ENCODE measurements at regions not wholly inside any gene's neighbourhood (a gene's known extent, or its start where the extent isn't known, plus 50 kb on each side); places are given as distances from the start of the nearest gene placed in this dataset.
"Not testable (repeated sequence)": the region's sequence is repeated elsewhere in the genome, so short reads cannot be mapped to it uniquely, and the experiment has no call there.

DNA sequence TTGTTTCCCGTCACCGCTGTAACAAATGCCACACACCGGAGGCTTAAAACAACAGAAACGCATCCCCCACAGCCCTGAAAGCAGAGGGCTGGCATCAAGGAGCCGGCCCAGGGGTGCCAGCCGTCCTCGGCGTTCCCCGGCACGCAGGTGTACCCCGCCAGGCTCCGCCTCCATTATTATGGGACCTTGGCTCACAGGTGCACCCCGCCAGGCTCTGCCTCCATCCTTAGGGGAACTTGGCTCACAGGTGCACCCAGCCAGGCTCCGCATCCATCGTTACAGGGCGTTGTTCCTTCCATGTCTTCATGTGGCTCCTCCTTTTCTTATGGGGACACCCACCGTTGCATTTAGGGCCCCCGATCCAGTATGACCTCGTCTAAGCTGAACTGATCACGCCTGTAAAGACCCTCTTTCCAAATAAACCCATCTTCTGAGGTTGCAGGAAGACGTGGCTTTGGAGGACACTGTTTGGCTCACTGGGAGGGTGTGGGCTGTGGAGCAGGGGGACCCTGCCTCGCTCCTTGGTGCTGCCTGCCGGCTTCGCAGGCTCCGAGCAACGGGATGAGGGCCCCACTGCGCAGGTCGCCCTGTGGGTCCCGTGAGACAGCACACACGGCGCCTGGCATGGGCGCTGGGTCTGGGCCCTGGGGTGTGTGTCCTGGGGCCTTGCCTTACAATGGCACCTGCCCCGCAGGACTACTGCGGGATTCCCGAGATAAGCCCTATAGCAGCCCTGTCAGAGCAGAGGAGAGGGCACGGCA, 154.9 kb upstream of the ZNF469 start:
- not testable (repeated sequence) for H3K27me3 ChIP-seq (ENCODE audit: insufficient read depth, low read length); H3K79me2 ChIP-seq (ENCODE audit: control insufficient read depth, insufficient read depth, low read length, unreplicated experiment); H3K4me1 ChIP-seq (ENCODE audit: control insufficient read depth, insufficient read depth, low read length, unreplicated experiment)

DNA sequence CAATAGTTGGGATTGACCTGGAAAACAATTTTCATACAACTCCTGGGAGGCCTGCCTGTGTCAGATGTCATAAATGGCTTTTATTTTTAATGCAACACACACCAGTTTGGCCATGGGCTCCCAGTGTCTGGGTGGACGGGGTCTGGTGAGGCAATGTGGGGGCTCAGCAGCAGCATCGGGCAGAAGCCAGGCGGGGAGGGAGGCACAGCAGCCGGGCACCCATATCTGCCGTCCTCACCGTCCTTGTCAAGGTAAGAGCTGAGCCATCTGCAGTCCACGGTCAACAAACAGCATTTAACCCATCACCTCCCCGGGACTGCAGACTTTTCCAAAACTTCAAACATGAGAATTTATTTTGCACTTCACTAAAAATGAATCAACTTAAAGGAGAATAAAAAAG, 154.0 kb upstream of the ZNF469 start:
- H3K4me3 ChIP-seq (ENCODE audit: low read depth, low read length); H2AFZ ChIP-seq (ENCODE audit: low read length, unreplicated experiment); H3K27me3 ChIP-seq (ENCODE audit: insufficient read depth, low read length); H3K79me2 ChIP-seq (ENCODE audit: control insufficient read depth, insufficient read depth, low read length, unreplicated experiment); H3K36me3 ChIP-seq (ENCODE audit: insufficient read depth, low read length); H3K4me1 ChIP-seq (ENCODE audit: control insufficient read depth, insufficient read depth, low read length, unreplicated experiment); H3K27ac ChIP-seq (ENCODE audit: low read depth, low read length): not testable (repeated sequence)

More for the DNA sequence above, 154.9 kb upstream of the ZNF469 start:
- H3K27ac ChIP-seq (ENCODE audit: low read depth, low read length); H2AFZ ChIP-seq (ENCODE audit: low read length, unreplicated experiment); H3K4me3 ChIP-seq (ENCODE audit: low read depth, low read length); H3K36me3 ChIP-seq (ENCODE audit: insufficient read depth, low read length): not testable (repeated sequence)

GRCh38 chr16:88229710-88230109, 153.0 kb upstream of the ZNF469 start:
- not testable (repeated sequence) for H3K27me3 ChIP-seq (ENCODE audit: insufficient read depth, low read length); H3K27ac ChIP-seq (ENCODE audit: low read depth, low read length); H3K36me3 ChIP-seq (ENCODE audit: insufficient read depth, low read length); H3K4me1 ChIP-seq (ENCODE audit: control insufficient read depth, insufficient read depth, low read length, unreplicated experiment); H2AFZ ChIP-seq (ENCODE audit: low read length, unreplicated experiment); H3K79me2 ChIP-seq (ENCODE audit: control insufficient read depth, insufficient read depth, low read length, unreplicated experiment); H3K4me3 ChIP-seq (ENCODE audit: low read depth, low read length)

- H3K4me3 ChIP-seq (ENCODE audit: low read depth, low read length); H3K27ac ChIP-seq (ENCODE audit: low read depth, low read length); H2AFZ ChIP-seq (ENCODE audit: low read length, unreplicated experiment); H3K79me2 ChIP-seq (ENCODE audit: control insufficient read depth, insufficient read depth, low read length, unreplicated experiment); H3K27me3 ChIP-seq (ENCODE audit: insufficient read depth, low read length); H3K36me3 ChIP-seq (ENCODE audit: insufficient read depth, low read length): not testable (repeated sequence)
- H3K4me1 ChIP-seq (ENCODE audit: control insufficient read depth, insufficient read depth, low read length, unreplicated experiment) = peaks cover 11% of the 10 kb centered on the region
Measured at GRCh38 chr16:88230276-88230966, 152.3 kb upstream of the ZNF469 start.

DNA sequence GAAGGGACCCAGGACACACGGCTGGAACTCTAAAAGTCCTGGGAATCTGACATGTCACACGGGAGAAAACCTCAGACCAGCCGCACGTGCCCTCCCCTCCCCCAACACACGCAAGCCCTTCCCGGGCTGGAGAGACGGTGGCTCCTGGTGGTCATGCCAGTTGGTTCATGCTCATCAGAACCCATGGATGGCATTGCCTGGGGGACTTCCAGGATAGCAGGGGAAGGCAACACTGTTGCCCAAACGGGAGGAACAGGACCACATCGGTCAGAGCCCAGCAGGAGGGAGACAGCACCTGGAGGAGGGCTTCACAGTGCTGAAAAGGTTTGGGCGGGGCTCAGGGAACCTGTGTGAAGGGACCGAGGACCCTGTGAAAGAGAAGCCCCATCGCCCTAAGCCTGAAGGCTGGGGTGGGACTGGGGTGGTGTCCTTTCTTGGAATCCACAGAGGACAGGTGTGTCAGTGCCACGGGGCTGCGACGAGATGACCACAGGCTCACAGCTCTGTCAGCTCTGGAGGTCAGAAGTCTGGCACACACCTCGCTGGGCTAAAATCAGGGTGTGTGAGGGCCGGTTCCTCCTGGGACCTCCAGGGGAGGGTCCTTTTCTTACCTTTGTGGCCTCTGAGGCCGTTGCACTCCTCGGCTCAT, 151.7 kb upstream of the ZNF469 start:
- H3K27ac ChIP-seq (ENCODE audit: low read depth, low read length); H3K36me3 ChIP-seq (ENCODE audit: insufficient read depth, low read length); H3K79me2 ChIP-seq (ENCODE audit: control insufficient read depth, insufficient read depth, low read length, unreplicated experiment); H3K4me3 ChIP-seq (ENCODE audit: low read depth, low read length); H3K27me3 ChIP-seq (ENCODE audit: insufficient read depth, low read length); H2AFZ ChIP-seq (ENCODE audit: low read length, unreplicated experiment): not testable (repeated sequence)
- H3K4me1 ChIP-seq (ENCODE audit: control insufficient read depth, insufficient read depth, low read length, unreplicated experiment) = peaks cover 16% of the 10 kb centered on the region

GRCh38 chr16:88231839-88232238, 150.9 kb upstream of the ZNF469 start:
- H2AFZ ChIP-seq (ENCODE audit: low read length, unreplicated experiment); H3K27me3 ChIP-seq (ENCODE audit: insufficient read depth, low read length); H3K27ac ChIP-seq (ENCODE audit: low read depth, low read length); H3K4me3 ChIP-seq (ENCODE audit: low read depth, low read length); H3K36me3 ChIP-seq (ENCODE audit: insufficient read depth, low read length); H3K79me2 ChIP-seq (ENCODE audit: control insufficient read depth, insufficient read depth, low read length, unreplicated experiment): not testable (repeated sequence)
- H3K4me1 ChIP-seq (ENCODE audit: control insufficient read depth, insufficient read depth, low read length, unreplicated experiment) = peaks cover 21% of the 10 kb centered on the region

- H3K4me3 ChIP-seq (ENCODE audit: low read depth, low read length); H3K27me3 ChIP-seq (ENCODE audit: insufficient read depth, low read length); H3K79me2 ChIP-seq (ENCODE audit: control insufficient read depth, insufficient read depth, low read length, unreplicated experiment); H3K27ac ChIP-seq (ENCODE audit: low read depth, low read length); H3K36me3 ChIP-seq (ENCODE audit: insufficient read depth, low read length); H2AFZ ChIP-seq (ENCODE audit: low read length, unreplicated experiment): not testable (repeated sequence)
- peaks cover 24% of the 10 kb centered on the region for H3K4me1 ChIP-seq (ENCODE audit: control insufficient read depth, insufficient read depth, low read length, unreplicated experiment)
Measured at GRCh38 chr16:88232401-88233258, 150.1 kb upstream of the ZNF469 start.

- H3K79me2 ChIP-seq (ENCODE audit: control insufficient read depth, insufficient read depth, low read length, unreplicated experiment); H2AFZ ChIP-seq (ENCODE audit: low read length, unreplicated experiment); H3K27me3 ChIP-seq (ENCODE audit: insufficient read depth, low read length); H3K36me3 ChIP-seq (ENCODE audit: insufficient read depth, low read length): not testable (repeated sequence)
- H3K4me1 ChIP-seq (ENCODE audit: control insufficient read depth, insufficient read depth, low read length, unreplicated experiment) = peaks cover 34% of the 10 kb centered on the region
- H3K4me3 ChIP-seq (ENCODE audit: low read depth, low read length) = peak overlapping the region; percentile 6; the same call in 1 of the 2 replicates
- H3K27ac ChIP-seq (ENCODE audit: low read depth, low read length) = peak overlapping the region; percentile 87
Measured at GRCh38 chr16:88233621-88234420, 148.9 kb upstream of the ZNF469 start.

- H3K27me3 ChIP-seq (ENCODE audit: insufficient read depth, low read length); H3K36me3 ChIP-seq (ENCODE audit: insufficient read depth, low read length); H2AFZ ChIP-seq (ENCODE audit: low read length, unreplicated experiment); H3K79me2 ChIP-seq (ENCODE audit: control insufficient read depth, insufficient read depth, low read length, unreplicated experiment): not testable (repeated sequence)
- H3K27ac ChIP-seq (ENCODE audit: low read depth, low read length) = peak overlapping the region; percentile 89
- peak overlapping the region; percentile 59; the same call in 1 of the 2 replicates for H3K4me3 ChIP-seq (ENCODE audit: low read depth, low read length)
- peaks cover 34% of the 10 kb centered on the region for H3K4me1 ChIP-seq (ENCODE audit: control insufficient read depth, insufficient read depth, low read length, unreplicated experiment)
Measured at GRCh38 chr16:88234421-88235271, 148.1 kb upstream of the ZNF469 start.
